ENCODE measurements at regions not wholly inside any gene's neighbourhood (a gene's known extent, or its start where the extent isn't known, plus 50 kb on each side); places are given as distances from the start of the nearest gene placed in this dataset.

GRCh38 chr9:118281772-118282171 is 577.6 kb downstream of the TLR4 start:
- TF ChIP-seq, protein P1, sequence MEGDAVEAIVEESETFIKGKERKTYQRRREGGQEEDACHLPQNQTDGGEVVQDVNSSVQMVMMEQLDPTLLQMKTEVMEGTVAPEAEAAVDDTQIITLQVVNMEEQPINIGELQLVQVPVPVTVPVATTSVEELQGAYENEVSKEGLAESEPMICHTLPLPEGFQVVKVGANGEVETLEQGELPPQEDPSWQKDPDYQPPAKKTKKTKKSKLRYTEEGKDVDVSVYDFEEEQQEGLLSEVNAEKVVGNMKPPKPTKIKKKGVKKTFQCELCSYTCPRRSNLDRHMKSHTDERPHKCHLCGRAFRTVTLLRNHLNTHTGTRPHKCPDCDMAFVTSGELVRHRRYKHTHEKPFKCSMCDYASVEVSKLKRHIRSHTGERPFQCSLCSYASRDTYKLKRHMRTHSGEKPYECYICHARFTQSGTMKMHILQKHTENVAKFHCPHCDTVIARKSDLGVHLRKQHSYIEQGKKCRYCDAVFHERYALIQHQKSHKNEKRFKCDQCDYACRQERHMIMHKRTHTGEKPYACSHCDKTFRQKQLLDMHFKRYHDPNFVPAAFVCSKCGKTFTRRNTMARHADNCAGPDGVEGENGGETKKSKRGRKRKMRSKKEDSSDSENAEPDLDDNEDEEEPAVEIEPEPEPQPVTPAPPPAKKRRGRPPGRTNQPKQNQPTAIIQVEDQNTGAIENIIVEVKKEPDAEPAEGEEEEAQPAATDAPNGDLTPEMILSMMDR (IDR thresholded peaks at IDR 0.05): no peak
- TF ChIP-seq POLR2AphosphoS2 (conservative IDR thresholded peaks at IDR 0.05; ENCODE audit: low read length) (no peak), EP300 (IDR thresholded peaks at IDR 0.05) (no peak), POLR2A (IDR thresholded peaks at IDR 0.05; ENCODE audit: low read length) (no peak), CEBPB (IDR thresholded peaks at IDR 0.05) (no peak), MAFK (IDR thresholded peaks at IDR 0.05; ENCODE audit: partially characterized antibody) (no peak), RFX5 (IDR thresholded peaks at IDR 0.05) (no peak)

Measured in A549 (cell line).